Lower leg skin (tissue), 4 donors: ENCODE measurements at regions not wholly inside any gene's neighbourhood (a gene's known extent, or its start where the extent isn't known, plus 50 kb on each side); places are given as distances from the start of the nearest gene placed in this dataset.

Source experiments
- DNase-seq, 2 donors: peaks; one replicate each; pipeline ENCODE4 v3.0.0-alpha.2; 2019; ENCODE audit warnings: low spot score in 2 of 2
- H3K4me3 ChIP-seq: fragments of 200-600 bp; sonication (generic); 2 replicates; pipeline ENCODE4 v1.5.1; 2017; ENCODE audit warnings: mild to moderate bottlenecking, low read depth; ENCODE audit not compliant: poor library complexity, severe bottlenecking
- CTCF ChIP-seq, 3 donors: fragments of 450-650 bp; IDR thresholded peaks; one replicate each; pipeline ENCODE4 v1.5.1; 2016; ENCODE audit warnings: antibody characterized with exemption in 3 of 3, mild to moderate bottlenecking in 3 of 3, moderate library complexity in 2 of 3
- POLR2A ChIP-seq, 2 donors: fragments of 450-650 bp; IDR thresholded peaks; one replicate each; pipeline ENCODE4 v1.6.1; 2016 to 2017; ENCODE audit warnings: antibody characterized with exemption in 2 of 2, mild to moderate bottlenecking in 1 of 2, moderate library complexity in 1 of 2
- WGBS, 2 donors: methylation state at CpG; one replicate each; pipeline ENCODE4 v1.1.5; 2018; 5-methylcytosine and 5-hydroxymethylcytosine counted together
- intact Hi-C: fragments of 100-400 bp; cut with DNase I; formaldehyde crosslinking; loops from one replicate; pipeline ENCODE4 v1.15.0; 2023; ENCODE audit warnings: low total_unique reads

DNA sequence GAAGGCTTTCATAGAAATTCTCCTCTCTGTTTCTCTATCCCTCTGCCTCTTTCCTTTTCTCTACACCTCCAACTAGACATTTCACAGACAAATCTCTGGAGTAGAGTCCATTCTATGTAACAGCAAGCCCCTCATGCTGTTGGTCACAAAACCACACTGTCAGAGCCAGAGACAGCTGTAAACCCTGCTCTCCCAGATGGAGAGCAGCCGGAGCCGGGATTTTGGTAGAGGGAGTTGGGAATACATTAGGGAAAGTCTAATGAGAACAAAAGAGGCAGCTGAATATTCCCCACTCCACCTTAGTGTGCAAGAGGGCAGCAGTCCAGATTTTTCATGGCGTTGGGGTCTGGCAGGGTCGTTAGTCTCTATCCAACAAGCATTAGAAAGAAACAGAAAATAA, 68.3 kb upstream of the EDN1 start:
- no peak overlapping the region for H3K4me3 ChIP-seq
- 36 to 51% methylated on average over 4 of the region's 4 CpGs for WGBS, 2 donors
- no peak for TF ChIP-seq CTCF (IDR thresholded peaks at IDR 0.05)
- no peak for TF ChIP-seq POLR2A (IDR thresholded peaks at IDR 0.05)
- intact Hi-C loops, result loop anchor here (10.0 kb wide), 1 partner anchor 67 kb away; no protein-coding TSS in a partner anchor
- no peak for DNase-seq

DNA sequence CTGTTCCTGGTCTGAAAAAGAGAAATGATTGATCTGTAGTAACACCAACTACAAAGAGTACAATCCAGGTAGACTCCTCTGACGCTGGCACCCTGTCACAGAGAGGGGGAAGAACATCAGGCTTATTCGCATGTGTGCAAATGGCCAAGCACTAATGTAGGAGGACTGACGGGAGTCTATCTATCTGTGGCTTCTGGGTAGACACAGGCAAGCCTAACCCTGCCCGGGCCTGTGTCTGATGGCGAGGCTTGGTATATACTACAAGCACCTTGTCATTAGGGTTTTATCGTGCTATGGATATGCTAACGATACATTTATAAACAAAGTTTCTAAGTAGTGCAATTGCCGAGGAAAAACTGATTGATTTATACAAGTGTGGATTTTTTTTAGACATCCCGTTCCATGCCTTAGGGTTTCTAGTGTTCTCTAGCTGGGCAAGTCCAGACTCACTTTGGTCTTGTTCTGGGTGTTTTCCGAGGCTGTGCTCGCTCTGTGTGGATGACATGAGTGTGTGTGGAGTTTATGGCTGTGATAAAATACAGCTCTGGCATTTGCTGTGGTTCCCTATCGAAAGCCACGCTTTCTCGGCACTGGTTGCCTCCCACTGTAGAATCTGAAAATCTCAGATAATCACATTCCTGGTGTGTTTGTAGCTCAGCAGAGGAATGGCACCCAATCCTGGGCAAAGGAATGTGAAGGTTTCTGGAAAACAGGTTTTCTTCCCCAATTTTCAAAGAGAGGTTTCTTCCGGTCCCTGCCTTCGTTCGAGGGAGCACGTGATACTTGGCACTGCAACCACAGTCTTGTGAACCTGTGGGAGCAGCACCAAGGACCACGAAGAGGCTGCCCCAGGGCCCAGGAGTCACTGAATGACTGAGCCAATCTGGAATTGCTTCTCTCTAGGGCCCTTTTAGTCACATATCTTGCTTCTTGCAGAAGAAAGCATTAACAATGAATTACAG, 67.5 kb upstream of the EDN1 start:
- TF ChIP-seq CTCF (IDR thresholded peaks at IDR 0.05), result no peak
- no peak for TF ChIP-seq POLR2A (IDR thresholded peaks at IDR 0.05)
- peak in 1 of 2 donors; percentile 21 for DNase-seq
- 52 to 67% methylated on average over 19 of the region's 19 CpGs for WGBS, 2 donors
- intact Hi-C loops, result loop anchor here (10.0 kb wide), 1 partner anchor 68 kb away; no protein-coding TSS in a partner anchor
- no peak overlapping the region for H3K4me3 ChIP-seq

- DNase-seq, result no peak
- WGBS, 2 donors, result 73 to 83% methylated on average over 5 of the region's 5 CpGs
- TF ChIP-seq CTCF (IDR thresholded peaks at IDR 0.05), result no peak
- no peak for TF ChIP-seq POLR2A (IDR thresholded peaks at IDR 0.05)
- H3K4me3 ChIP-seq, result no peak overlapping the region
- intact Hi-C loops, result loop anchor here (10.0 kb wide), 1 partner anchor 69 kb away; no protein-coding TSS in a partner anchor
Observed at GRCh38 chr6:12223383-12223782, 66.8 kb upstream of the EDN1 start.

GRCh38 chr6:12224251-12224650, 65.9 kb upstream of the EDN1 start:
- no peak for DNase-seq
- H3K4me3 ChIP-seq, result no peak overlapping the region
- intact Hi-C loops, result loop anchor here (10.0 kb wide), 1 partner anchor 69 kb away; no protein-coding TSS in a partner anchor
- WGBS, 2 donors, result 35 to 48% methylated on average over 2 of the region's 2 CpGs
- TF ChIP-seq POLR2A (IDR thresholded peaks at IDR 0.05) (no peak), CTCF (IDR thresholded peaks at IDR 0.05) (no peak)

- TF ChIP-seq CTCF (IDR thresholded peaks at IDR 0.05), result no peak
- TF ChIP-seq POLR2A (IDR thresholded peaks at IDR 0.05), result no peak
- 60 to 62% methylated on average over 13 of the region's 13 CpGs for WGBS, 2 donors
Observed at GRCh38 chr6:12228447-12229146, 61.6 kb upstream of the EDN1 start.

More at GRCh38 chr6:12228447-12229146, 61.6 kb upstream of the EDN1 start:
- no peak overlapping the region for H3K4me3 ChIP-seq
- intact Hi-C loops, result loop anchor here (10.0 kb wide), 1 partner anchor 74 kb away; no protein-coding TSS in a partner anchor
- no peak for DNase-seq
